T1000 (cell line): ENCODE measurements at regions not wholly inside any gene's neighbourhood (a gene's known extent, or its start where the extent isn't known, plus 50 kb on each side); places are given as distances from the start of the nearest gene placed in this dataset.

ENCODE experiments used
- DNase-seq: peaks from one replicate; lab custom pipeline; 2025; ENCODE audit warnings: mixed read lengths; lab: John Stamatoyannopoulos, UW

GRCh38 chr2:41933585-41934320 lies 114.1 kb upstream of the PKDCC start:
- DNase-seq, result peak; percentile 16

- DNase-seq, result no peak
Measured at GRCh38 chr2:41934329-41934958, 113.4 kb upstream of the PKDCC start.

GRCh38 chr2:41935002-41935401 lies 112.8 kb upstream of the PKDCC start:
- DNase-seq, result no peak

DNA sequence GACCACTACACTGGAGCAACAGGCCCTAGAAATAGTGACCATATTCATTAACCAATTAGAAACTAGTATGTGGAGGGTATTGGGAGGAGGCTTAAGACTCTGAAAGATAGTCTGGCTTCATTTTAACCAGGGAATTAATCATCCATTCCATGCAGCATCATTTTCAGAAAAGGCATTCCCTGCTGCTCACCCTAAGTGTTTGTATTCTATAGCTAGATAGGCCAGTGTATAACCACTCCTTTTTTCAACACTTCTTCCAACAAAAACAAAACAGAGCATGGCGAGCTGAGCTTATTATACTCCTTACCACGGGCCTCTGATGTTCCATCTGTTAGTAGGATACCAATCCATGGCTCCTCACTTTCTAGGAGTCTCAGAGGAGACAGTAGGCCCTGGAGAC lies 112.0 kb upstream of the PKDCC start:
- no peak for DNase-seq

DNA sequence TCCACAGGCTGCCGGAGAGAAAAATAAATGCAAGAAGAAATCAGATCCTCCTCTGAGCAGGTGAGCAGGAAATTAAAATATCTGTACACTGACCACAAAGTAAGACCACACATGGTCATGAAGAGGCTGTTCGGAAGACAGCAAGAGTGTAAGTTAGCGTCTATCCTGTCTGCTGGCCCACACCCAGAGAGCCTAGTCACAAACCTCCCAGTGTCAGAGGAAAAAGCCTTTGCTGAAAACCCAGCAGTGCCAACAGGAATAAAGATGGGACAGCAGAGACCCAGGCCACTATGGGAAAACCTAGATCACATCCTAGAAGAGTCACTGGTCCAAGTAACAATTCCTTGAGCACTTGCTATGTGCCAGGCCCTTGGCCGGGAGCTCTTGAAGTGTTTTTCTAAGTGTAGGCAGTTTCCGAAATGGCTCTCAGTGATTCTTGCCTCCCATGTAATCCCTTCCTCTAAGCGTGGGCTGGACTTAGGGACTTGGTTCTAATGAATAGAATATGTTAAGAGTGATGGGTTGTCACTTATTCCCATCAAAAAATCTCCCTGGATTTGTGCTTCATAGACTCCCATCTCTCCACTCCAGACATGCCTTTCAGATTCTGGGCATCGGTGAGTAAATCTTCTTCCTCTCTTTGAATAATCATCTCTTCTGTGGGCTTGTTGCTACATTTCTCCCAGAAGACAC lies 110.9 kb upstream of the PKDCC start:
- DNase-seq, result no peak

DNA sequence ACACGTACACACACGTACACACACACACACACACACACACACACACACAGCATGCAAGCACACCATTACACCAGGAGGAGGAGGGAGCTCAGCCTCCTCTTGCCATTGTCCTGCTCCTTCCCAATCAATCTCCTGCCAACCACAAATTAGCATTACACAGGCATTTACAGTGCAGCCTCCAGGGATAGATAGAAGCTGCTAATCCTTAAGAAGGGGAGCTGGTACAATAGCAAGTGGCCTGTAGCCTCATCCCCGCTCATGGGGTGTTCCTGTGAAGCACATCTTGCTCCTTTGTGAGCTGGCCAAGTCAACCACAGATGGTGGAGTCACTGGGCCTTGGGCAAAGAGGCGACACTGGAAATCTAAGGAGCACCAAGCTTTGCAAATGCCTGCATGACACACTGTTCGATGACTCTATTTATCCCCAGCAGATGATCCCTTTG lies 110.3 kb upstream of the PKDCC start:
- DNase-seq, result peak; percentile 42

DNA sequence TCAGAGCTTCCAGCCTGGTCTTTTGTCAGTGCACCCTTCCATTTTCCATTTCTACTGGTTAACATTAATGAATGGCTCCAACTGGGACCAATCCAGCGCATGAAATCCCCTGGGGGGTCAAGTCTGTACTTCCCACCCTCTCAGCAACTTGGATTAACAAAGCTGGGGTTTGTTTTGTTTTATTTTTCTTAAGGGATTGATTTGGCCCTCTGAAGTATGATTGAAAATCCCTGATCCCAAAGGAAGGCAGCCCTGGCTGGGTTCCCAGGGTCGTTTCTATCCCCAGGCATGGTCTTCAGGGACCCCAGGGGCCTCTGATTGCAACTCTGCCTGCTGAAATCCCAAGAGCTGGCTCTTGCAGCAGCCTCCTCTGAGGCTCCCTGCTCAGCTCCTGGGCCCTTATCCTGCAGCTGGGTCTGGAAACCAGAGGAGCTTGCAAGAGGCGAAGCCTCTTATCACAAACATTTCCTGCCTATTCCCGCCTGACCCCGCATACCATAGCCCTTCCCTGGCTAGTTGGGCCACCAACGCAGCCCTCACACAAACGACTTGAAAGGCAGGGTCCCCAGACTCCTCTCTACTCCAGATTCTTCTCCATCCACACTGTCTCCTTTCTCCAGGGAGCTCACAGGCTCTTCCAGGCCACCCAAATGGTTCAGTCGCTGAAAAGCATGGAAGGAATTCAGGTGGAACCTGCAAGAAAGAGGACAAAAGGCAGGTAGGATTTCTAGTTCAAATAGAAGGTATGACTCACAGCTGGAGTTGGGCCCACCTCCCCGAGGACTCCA lies 109.7 kb upstream of the PKDCC start:
- DNase-seq, result no peak

DNA sequence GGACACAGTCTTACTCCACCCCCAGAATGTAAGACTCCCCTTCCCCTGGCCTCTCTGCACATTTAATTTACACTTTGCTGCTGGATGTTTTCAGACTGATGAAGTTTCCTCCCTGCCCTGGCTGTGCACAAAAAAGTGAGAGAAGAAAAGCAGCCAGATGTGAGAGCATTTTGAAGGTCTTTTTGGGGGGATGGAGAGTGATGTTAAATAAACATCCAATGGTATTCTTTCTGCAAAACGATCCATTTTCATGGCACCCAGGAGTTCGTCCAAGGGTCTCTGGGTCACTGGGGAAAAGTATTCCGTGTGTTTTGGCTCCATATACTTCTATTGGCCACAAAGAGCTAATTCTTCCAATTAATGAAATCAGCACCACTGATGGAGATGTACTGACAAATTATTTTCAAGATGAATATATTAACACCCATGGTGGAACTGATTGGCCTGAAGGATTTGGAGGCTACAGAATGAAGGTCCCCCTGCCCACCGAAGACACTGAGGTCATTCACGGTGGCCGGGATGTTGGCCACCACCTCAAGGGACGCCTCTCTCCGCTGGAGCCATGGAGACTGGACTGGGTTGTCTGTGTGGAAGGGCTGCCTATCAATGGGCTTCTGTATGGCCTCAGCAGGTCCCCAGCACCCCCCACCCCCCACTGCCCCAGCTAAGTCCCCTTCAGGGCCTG lies 107.6 kb upstream of the PKDCC start:
- DNase-seq, result no peak

GRCh38 chr2:41940745-41941063 lies 107.1 kb upstream of the PKDCC start:
- no peak for DNase-seq

DNA sequence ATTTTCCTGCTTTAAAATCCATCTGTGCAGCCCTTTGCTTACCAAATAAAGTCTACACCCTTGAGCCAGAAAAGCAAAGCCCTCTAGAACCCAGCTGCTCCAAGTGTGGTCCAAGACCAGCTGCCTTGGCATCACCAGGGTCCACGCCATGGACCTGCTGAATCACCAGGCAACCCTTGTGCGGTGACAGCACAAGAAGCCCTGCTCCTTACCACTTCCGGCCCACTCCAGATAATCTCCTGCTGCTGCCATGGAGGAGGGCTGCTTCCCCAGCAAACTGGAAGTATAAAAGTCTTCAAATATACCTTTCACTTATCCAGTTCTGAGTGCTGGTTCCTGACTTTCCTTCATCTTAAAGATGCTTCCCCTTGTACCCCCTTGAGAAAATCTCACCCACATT lies 106.0 kb upstream of the PKDCC start:
- DNase-seq, result no peak

DNA sequence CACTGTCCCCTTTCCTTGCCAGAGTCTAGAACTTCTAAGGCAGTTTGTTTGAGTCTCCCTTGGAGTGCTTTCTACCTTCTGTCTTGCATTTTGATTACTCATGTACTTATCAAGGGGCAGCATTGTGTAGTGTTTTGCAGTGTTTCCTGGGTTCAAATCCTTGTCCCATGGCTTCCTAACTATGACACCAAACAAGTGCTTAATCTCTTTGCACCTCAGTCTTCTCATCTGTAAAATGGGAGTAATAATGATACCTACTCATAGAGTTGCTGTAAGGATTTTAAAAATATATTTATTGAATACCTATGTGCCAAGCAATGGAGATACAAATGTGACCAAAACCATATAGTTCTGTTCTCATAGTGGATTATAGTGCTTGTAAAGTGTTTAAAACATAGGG lies 105.5 kb upstream of the PKDCC start:
- no peak for DNase-seq

- DNase-seq, result no peak
Measured at GRCh38 chr2:41943159-41943558, 104.7 kb upstream of the PKDCC start.

- no peak for DNase-seq
Measured at GRCh38 chr2:41944220-41944880, 103.5 kb upstream of the PKDCC start.

- DNase-seq, result no peak
Measured at GRCh38 chr2:41947701-41948396, 100.0 kb upstream of the PKDCC start.

DNA sequence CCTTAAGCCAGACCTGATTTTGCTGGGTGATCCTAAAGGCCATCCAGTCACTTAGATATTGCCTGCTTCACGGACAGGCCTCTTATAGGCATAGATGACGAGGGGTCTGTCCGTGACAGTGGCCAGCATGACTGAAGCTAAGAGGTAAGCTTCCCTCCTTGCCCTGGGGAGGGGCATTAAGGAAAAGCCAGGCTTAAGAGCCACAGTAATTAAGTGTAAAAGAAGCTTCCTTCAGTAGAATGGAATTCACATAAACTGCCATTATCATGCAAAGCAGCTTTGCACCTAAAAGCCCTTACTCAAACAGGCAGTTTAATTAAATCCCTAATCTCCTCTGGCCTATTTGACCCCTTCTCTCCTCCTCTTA lies 99.4 kb upstream of the PKDCC start:
- no peak for DNase-seq

GRCh38 chr2:41949091-41949882 lies 98.5 kb upstream of the PKDCC start:
- DNase-seq, result no peak

DNA sequence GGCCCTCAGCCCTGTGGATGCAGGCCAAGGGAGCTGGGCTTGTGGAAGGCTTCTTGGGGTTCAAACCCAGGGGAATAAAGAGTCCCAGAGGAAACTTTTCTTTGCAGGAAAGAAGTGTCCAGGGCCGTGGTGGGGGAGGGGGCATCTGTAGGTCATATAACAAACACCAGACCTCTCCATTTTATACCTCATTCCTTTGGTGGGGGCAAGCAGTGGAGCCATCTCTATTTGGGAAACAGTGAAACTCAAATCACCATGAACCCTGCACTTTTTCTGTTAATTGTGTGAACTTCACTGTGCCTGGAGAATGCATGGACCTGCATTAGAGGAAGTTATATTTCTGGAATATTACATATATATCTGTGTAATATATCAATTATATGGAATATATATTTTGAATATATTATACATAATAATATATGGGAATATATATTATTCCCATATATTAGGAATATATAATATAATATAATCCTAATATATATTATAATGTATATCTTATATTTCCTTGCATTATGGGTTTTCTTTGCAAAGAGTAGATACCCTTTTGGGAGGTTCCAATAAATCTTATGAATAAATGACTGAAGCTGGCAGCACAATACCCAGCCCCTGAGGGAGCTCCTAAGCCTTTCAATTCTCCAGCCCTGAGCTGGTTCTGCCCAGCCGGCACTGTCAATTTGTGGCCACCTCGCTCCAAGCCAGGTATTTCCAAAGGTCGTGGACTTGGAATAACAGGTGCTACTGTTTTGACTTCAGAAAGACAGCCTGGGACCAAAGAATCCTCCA lies 97.7 kb upstream of the PKDCC start:
- no peak for DNase-seq

GRCh38 chr2:41950666-41950960 lies 97.2 kb upstream of the PKDCC start:
- no peak for DNase-seq
